ENCODE measurements at regions not wholly inside any gene's neighbourhood (a gene's known extent, or its start where the extent isn't known, plus 50 kb on each side); places are given as distances from the start of the nearest gene placed in this dataset.

- intact Hi-C loops (cut with DNase I): no loop called here
- DNase-seq (ENCODE audit: low spot score): no peak
These were observed 616.7 kb upstream of the EPHA7 start for GRCh38 chr6:94036024-94036423.

GRCh38 chr6:94027374-94027773 is 608.0 kb upstream of the EPHA7 start:
- intact Hi-C loops (cut with DNase I): no loop called here

DNA sequence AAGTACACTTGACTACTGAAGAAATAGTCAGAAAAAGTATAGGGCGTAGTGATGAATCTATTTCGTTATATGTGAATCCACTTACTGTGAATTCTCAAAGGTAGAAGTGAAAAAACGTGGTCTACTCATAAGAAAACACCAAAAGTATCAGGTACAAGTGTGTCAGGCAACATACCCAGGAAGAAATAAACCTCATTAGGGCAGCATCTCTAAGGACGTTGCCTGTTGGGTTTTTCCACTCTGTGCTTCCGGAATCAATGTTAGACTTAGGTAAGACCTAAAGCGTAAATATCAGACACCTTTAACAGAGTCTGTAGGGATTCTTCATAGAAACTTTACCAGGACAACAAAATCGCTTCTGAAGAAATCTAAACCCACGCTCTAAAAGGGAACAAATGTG is 607.2 kb upstream of the EPHA7 start:
- no peak for DNase-seq (ENCODE audit: low spot score)
- intact Hi-C loops (cut with DNase I): no loop called here

More at GRCh38 chr6:94027374-94027773, 608.0 kb upstream of the EPHA7 start:
- DNase-seq (ENCODE audit: low spot score): no peak

DNA sequence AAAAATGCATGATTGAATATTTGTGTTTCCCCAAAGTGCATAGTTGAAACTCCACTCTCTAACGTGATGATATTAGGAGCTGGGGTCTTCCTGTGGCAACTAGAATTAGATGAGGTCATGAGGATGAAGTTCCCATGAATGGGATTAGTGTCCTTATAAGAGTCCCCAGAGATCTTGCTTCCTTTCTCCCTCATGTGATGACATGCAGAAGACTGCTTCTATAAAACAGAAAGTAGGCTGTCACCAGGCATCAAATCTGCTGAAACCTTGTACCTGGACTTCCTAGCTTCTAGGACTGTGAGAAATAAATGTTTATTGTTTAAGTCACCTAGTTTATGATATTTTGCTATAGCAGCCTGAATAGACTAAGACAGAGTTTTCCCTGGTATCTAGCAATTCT is 586.5 kb upstream of the EPHA7 start:
- intact Hi-C loops (cut with DNase I): no loop called here

GRCh38 chr6:93992976-93993375 is 573.6 kb upstream of the EPHA7 start:
- no peak for DNase-seq (ENCODE audit: low spot score)

More for the DNA sequence above, 586.5 kb upstream of the EPHA7 start:
- DNase-seq (ENCODE audit: low spot score): no peak

DNA sequence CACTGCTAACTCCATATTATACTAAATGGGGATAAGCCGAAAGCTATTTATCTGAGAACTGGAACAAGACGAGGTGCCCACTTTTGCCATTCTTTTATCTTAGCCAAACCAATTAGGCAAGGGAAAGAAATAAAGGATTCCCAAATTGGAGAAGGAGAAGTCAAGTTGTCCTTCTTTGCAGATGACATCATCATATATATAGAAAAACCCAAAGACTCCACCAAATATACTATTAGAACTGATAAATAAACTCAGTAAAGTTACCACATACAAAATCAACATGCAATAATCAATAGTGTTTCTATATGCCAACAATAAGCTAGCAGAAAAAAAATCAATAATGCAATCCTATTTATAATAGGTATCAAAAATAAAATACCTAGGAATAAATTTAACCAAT is 570.3 kb upstream of the EPHA7 start:
- intact Hi-C loops (cut with DNase I): no loop called here
- no peak for DNase-seq (ENCODE audit: low spot score)

More at GRCh38 chr6:93992976-93993375, 573.6 kb upstream of the EPHA7 start:
- intact Hi-C loops (cut with DNase I): no loop called here

DNA sequence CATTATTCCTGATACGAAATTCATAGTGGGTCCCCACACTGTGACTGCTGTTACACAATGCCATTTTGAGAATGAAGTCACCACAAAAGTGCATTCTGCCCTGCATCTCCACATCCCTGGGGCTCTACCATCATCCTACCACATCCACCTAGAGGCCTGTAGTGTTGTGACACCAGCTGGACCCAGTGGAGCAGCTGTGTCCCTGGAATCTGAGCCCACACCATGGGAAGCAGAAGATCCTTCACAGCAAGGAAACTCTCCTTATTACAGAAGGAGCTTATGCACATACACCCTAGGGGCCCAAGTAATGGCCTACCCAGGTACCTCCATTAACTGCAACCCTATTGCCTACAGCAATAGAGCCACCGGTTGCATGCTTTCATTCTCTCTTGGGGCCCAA is 566.6 kb upstream of the EPHA7 start:
- intact Hi-C loops (cut with DNase I): no loop called here

DNA sequence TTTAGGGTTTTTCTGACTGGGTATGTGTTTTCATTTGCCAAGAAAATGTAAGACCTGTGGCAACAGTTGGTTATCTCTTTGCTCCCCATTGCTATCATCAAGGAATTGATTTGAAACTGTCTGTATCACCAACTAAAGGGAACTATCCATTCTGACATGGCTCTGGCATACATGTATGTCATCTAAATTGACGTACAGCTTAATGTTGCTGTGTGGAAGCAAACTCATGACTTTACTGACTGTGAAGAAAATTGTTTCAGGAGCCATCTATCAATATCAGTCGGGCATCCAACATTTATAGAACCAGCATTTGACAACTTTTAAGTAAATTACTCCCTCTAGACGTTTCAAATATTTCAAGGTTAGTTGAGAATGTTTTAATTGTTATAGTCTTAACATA is 555.8 kb upstream of the EPHA7 start:
- DNase-seq (ENCODE audit: low spot score): no peak
- intact Hi-C loops (cut with DNase I): no loop called here

More for the DNA sequence above, 566.6 kb upstream of the EPHA7 start:
- DNase-seq (ENCODE audit: low spot score): no peak

- no peak for DNase-seq (ENCODE audit: low spot score)
- intact Hi-C loops (cut with DNase I): no loop called here
These were observed 555.0 kb upstream of the EPHA7 start for GRCh38 chr6:93974332-93974731.

DNA sequence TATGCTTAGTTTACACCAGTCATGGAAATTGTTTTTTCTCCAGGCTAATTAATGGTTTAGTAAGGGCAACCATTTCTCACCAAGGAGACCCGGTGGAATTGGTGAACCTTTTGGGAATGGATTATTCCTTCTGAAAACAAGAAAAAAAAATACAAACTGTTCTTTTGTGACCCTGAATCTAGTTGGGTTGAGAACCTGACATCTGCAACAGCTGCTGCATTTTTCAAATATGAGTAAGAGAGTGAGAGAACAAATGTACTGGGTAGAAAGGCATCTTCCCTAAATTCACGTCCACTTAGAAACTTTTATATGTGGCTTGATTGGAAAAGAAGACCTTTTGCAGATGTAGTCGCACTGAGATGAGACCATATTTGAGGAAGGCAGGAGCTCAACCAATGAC is 553.4 kb upstream of the EPHA7 start:
- DNase-seq (ENCODE audit: low spot score): no peak
- intact Hi-C loops (cut with DNase I): no loop called here

DNA sequence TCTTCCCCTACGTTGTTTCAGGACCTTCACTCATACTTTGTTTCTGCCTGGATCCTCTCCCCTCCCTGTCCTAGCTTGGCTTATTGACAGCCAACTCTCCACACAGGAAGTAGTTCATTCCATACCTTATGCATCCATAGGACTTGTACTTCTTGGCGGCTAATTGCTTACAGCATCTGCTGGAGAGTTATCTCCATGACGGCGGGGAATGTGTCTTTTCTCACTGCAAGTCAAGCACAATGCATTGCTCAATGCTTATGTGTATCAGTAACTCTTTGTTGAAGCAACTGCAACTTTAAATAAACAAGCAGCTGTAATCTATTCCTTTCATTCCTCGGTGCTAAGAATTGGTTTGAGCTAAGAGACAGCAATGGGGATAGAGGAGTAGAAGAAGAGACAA is 551.3 kb upstream of the EPHA7 start:
- no peak for DNase-seq (ENCODE audit: low spot score)
- intact Hi-C loops (cut with DNase I): no loop called here

DNA sequence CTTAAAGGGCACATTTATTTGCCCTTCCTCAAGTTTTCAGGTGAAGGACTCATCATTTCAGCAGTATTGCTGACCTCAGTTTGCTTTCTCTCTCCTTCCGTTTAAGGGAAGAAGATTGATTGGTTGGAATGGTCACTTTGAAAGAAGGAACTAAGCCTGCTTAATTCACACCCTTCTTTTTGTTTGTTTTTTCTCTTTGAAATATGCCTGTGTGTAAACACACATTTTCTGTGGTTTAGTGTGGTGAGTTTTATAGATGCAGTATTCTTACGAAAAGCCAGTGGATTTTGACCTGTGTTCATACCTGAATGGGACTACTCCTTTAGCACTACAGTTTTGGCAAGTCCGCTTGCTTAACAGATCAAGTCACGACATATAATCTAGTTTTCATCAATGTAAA is 548.8 kb upstream of the EPHA7 start:
- intact Hi-C loops (cut with DNase I): no loop called here
- DNase-seq (ENCODE audit: low spot score): no peak

GRCh38 chr6:93964926-93965325 is 545.6 kb upstream of the EPHA7 start:
- intact Hi-C loops (cut with DNase I): no loop called here
- DNase-seq (ENCODE audit: low spot score): no peak

GRCh38 chr6:93964321-93964720 is 545.0 kb upstream of the EPHA7 start:
- no peak for DNase-seq (ENCODE audit: low spot score)
- intact Hi-C loops (cut with DNase I): no loop called here

DNA sequence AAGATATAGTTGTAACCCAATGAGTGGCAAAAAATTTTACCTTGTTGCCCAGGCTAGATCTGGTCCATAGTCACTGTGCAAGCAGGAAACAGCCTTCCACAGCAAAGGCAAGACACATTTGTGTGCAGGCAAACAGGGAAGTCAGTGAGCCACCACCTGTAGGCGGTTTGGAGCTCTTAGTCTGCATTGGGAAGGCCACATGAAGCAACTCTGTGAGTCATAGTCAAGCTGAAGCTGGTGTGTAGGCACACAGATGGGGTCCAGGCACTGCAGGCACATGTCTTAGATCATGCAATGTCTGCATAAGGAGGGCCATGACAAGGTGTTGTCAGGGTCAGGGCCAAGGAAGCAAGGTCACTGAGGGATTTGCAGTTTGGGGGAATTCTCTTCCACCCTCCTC is 543.2 kb upstream of the EPHA7 start:
- intact Hi-C loops (cut with DNase I): no loop called here
- no peak for DNase-seq (ENCODE audit: low spot score)

GRCh38 chr6:93954584-93954983 is 535.2 kb upstream of the EPHA7 start:
- intact Hi-C loops (cut with DNase I): no loop called here
- DNase-seq (ENCODE audit: low spot score): no peak

DNA sequence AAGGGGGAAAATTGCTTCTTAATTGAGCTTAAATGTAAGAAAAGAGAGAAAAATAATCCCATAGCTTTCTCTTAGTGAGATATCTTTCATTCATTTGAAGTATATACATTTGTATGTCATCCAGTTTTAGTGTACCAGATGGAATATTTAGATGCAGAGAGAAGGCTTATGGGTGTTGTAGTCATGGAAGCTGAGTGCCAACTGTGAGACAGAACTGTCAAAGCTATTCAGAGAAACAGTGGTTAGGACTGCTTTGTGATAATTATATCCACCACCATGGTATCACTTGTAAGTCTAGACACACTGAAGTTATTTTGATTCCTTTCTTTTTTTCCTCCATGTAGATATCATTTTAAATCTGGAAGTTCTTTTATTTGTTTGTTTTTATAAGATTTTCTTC is 524.3 kb upstream of the EPHA7 start:
- no peak for DNase-seq (ENCODE audit: low spot score)
- intact Hi-C loops (cut with DNase I): no loop called here

- no peak for DNase-seq (ENCODE audit: low spot score)
- intact Hi-C loops (cut with DNase I): no loop called here
These were observed 521.0 kb upstream of the EPHA7 start for GRCh38 chr6:93940381-93940780.

- intact Hi-C loops (cut with DNase I): no loop called here
- DNase-seq (ENCODE audit: low spot score): no peak
These were observed 512.8 kb upstream of the EPHA7 start for GRCh38 chr6:93932175-93932574.

DNA sequence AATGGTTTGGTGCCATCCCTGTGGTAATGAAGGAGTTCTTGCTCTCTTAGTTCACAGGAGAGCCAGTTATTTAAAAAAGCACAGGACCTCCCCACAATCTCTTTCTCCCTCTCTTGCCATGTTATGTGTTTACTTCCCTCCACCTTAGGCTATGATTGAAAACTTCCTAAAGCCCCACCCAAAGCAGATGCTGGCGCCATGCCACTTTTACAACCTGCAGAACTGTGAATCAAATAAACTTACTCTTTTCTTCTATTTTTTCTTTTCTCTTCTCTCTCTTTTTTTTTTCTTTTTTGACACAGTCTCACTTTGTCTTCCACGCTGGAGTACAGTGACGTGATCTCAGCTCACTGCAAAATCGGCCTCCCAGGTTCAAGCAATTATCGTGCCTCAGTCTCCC is 508.4 kb upstream of the EPHA7 start:
- intact Hi-C loops (cut with DNase I): no loop called here
- no peak for DNase-seq (ENCODE audit: low spot score)

DNA sequence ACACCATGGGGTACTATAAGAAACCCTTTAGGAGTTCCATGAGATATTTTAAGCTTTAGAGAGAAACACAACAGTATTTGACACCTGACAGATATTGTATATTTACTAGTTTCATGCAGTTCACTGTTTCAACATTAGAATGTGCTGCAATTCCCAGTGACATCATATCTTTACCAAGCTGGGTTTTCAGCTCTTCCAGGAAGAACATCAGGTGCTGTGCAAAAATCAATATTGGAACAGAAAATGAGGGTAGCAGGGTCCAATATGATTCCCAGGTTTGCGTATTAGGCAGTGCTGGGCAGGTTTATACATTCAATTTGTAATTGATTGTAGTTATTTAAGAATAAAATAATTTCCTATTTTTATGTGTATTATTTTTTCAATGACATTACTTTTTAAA is 500.0 kb upstream of the EPHA7 start:
- intact Hi-C loops (cut with DNase I): no loop called here
- no peak for DNase-seq (ENCODE audit: low spot score)

GRCh38 chr6:93918258-93918657 is 498.9 kb upstream of the EPHA7 start:
- intact Hi-C loops (cut with DNase I): no loop called here
- no peak for DNase-seq (ENCODE audit: low spot score)

GRCh38 chr6:93917216-93917615 is 497.9 kb upstream of the EPHA7 start:
- intact Hi-C loops (cut with DNase I): no loop called here
- DNase-seq (ENCODE audit: low spot score): no peak
